ENCODE measurements at regions not wholly inside any gene's neighbourhood (a gene's known extent, or its start where the extent isn't known, plus 50 kb on each side); places are given as distances from the start of the nearest gene placed in this dataset.

DNA sequence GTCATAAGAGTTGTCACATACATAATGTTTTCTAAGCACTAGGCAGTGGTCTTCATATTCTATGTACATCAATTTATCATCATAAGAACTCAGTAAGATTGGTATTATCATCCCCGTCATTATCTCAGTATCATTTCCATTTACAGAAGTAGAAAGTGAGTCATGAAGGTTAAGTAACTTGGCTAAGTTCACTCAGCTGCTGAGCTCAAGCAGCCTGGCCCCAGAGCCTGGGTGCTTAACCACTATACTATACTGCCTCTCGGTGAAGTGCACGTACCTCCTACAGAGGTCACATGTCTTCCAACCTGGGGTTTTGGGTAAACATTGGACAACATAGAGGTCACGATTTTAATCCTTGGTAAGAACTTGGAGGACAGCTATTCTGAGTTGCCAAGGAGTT is 161.5 kb upstream of the GATB start:
- TF ChIP-seq, protein P1, sequence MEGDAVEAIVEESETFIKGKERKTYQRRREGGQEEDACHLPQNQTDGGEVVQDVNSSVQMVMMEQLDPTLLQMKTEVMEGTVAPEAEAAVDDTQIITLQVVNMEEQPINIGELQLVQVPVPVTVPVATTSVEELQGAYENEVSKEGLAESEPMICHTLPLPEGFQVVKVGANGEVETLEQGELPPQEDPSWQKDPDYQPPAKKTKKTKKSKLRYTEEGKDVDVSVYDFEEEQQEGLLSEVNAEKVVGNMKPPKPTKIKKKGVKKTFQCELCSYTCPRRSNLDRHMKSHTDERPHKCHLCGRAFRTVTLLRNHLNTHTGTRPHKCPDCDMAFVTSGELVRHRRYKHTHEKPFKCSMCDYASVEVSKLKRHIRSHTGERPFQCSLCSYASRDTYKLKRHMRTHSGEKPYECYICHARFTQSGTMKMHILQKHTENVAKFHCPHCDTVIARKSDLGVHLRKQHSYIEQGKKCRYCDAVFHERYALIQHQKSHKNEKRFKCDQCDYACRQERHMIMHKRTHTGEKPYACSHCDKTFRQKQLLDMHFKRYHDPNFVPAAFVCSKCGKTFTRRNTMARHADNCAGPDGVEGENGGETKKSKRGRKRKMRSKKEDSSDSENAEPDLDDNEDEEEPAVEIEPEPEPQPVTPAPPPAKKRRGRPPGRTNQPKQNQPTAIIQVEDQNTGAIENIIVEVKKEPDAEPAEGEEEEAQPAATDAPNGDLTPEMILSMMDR (conservative IDR thresholded peaks at IDR 0.05) = no peak
- TF ChIP-seq ZFX (IDR thresholded peaks at IDR 0.05) = no peak
